HL-60 (cell line): ENCODE measurements at regions not wholly inside any gene's neighbourhood (a gene's known extent, or its start where the extent isn't known, plus 50 kb on each side); places are given as distances from the start of the nearest gene placed in this dataset.

Experiments
- GABPA ChIP-seq: IDR thresholded peaks from 2 replicates; pipeline ENCODE4 v1.6.1; 2012; ENCODE audit warnings: low read depth
- POLR2AphosphoS5 ChIP-seq: IDR thresholded peaks from 2 replicates; pipeline ENCODE4 v1.6.1; 2012; ENCODE audit warnings: low read depth
- REST ChIP-seq: IDR thresholded peaks from 2 replicates; pipeline ENCODE4 v1.6.1; 2012; ENCODE audit warnings: low read depth; ENCODE audit not compliant: insufficient replicate concordance
- TF ChIP-seq, protein P1 (sequence below): IDR thresholded peaks from one replicate; pipeline ENCODE4 v1.5.1; 2011; ENCODE audit warnings: low read length, control low read depth, inconsistent platforms; ENCODE audit not compliant: insufficient read depth

DNA sequence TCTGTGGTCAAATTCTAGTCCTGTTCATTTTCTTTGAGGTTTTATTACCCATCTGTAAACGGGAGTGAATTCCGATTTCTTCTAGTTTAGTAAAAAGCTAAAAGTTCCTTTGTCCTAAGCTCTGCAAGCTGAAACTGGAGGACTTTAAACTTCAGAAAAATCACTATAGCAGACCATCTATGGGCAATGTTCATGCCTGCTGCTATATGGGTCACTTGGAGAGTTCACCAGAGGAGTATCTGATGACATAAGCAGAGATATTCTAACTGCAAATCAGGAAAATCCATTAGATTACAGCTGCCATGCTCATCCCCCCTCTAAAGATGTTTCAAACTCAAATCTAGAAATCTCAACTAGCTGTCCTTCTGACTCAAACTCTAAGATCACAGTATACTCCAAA, 193.0 kb upstream of the RTL1 start:
- TF ChIP-seq REST (no peak), POLR2AphosphoS5 (no peak), GABPA (no peak)
- TF ChIP-seq, protein P1, sequence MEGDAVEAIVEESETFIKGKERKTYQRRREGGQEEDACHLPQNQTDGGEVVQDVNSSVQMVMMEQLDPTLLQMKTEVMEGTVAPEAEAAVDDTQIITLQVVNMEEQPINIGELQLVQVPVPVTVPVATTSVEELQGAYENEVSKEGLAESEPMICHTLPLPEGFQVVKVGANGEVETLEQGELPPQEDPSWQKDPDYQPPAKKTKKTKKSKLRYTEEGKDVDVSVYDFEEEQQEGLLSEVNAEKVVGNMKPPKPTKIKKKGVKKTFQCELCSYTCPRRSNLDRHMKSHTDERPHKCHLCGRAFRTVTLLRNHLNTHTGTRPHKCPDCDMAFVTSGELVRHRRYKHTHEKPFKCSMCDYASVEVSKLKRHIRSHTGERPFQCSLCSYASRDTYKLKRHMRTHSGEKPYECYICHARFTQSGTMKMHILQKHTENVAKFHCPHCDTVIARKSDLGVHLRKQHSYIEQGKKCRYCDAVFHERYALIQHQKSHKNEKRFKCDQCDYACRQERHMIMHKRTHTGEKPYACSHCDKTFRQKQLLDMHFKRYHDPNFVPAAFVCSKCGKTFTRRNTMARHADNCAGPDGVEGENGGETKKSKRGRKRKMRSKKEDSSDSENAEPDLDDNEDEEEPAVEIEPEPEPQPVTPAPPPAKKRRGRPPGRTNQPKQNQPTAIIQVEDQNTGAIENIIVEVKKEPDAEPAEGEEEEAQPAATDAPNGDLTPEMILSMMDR = no peak
